ENCODE measurements at regions not wholly inside any gene's neighbourhood (a gene's known extent, or its start where the extent isn't known, plus 50 kb on each side); places are given as distances from the start of the nearest gene placed in this dataset.

GRCh38 chr6:134537146-134537555, 219.2 kb upstream of the SGK1 start:
- TF ChIP-seq, protein P1, sequence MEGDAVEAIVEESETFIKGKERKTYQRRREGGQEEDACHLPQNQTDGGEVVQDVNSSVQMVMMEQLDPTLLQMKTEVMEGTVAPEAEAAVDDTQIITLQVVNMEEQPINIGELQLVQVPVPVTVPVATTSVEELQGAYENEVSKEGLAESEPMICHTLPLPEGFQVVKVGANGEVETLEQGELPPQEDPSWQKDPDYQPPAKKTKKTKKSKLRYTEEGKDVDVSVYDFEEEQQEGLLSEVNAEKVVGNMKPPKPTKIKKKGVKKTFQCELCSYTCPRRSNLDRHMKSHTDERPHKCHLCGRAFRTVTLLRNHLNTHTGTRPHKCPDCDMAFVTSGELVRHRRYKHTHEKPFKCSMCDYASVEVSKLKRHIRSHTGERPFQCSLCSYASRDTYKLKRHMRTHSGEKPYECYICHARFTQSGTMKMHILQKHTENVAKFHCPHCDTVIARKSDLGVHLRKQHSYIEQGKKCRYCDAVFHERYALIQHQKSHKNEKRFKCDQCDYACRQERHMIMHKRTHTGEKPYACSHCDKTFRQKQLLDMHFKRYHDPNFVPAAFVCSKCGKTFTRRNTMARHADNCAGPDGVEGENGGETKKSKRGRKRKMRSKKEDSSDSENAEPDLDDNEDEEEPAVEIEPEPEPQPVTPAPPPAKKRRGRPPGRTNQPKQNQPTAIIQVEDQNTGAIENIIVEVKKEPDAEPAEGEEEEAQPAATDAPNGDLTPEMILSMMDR (IDR thresholded peaks at IDR 0.05): no peak
- TF ChIP-seq ESRRA (IDR thresholded peaks at IDR 0.05; ENCODE audit: borderline replicate concordance, low read length) (no peak), MAFK (IDR thresholded peaks at IDR 0.05; ENCODE audit: partially characterized antibody) (no peak), EP300 (IDR thresholded peaks at IDR 0.05) (peak; percentile 42 to 69; a peak in 2 of 5 replicates), CHD2 (IDR thresholded peaks at IDR 0.05; ENCODE audit: low read length, partially characterized antibody) (no peak), HOXB13 (CRISPR knock-in tag; IDR thresholded peaks at IDR 0.05; ENCODE audit: low read depth) (no peak), RNF2 (IDR thresholded peaks at IDR 0.05; ENCODE audit: borderline replicate concordance, low read depth) (no peak), RCOR1 (IDR thresholded peaks at IDR 0.05; ENCODE audit: low read depth, low read length) (no peak), REST (IDR thresholded peaks at IDR 0.05) (no peak), PBX3 (IDR thresholded peaks at IDR 0.05) (no peak), RFX5 (IDR thresholded peaks at IDR 0.05) (no peak), POLR2A (IDR thresholded peaks at IDR 0.05; ENCODE audit: low read length) (no peak), USF2 (IDR thresholded peaks at IDR 0.05) (no peak), ZSCAN20 (CRISPR knock-in tag; IDR thresholded peaks at IDR 0.05) (no peak)
